WTC11 (cell line): ENCODE measurements at regions not wholly inside any gene's neighbourhood (a gene's known extent, or its start where the extent isn't known, plus 50 kb on each side); places are given as distances from the start of the nearest gene placed in this dataset.

ENCODE experiments used
- ATAC-seq: fragments of 200-7000 bp; cut with Tn5 transposase; 2 replicates; pipeline ENCODE4 v1.10.0; 2021; ENCODE audit warnings: mild to moderate bottlenecking, moderate library complexity
- CTCF ChIA-PET: fragments of 300-600 bp; sonication (Branson Sonifier 250); formaldehyde crosslinking; loops from one replicate; lab custom pipeline; 2021; ENCODE audit warnings: antibody characterized with exemption; lab: Charles Lee
- POLR2A ChIA-PET: fragments of 350-600 bp; sonication (Branson Sonifier 250); formaldehyde crosslinking; loops from one replicate; lab custom pipeline; 2021; ENCODE audit warnings: antibody characterized with exemption; lab: Charles Lee
- DNase-seq: peaks from one replicate; pipeline ENCODE4 v3.0.0; 2021; ENCODE audit warnings: low spot score
- H3K27ac Mint-ChIP-seq: 2 replicates; pipeline ENCODE4 v1.8.0; 2021; ENCODE audit warnings: mixed read lengths
- H3K27me3 Mint-ChIP-seq: 2 replicates; pipeline ENCODE4 v1.8.0; 2021; ENCODE audit warnings: low read depth, mild to moderate bottlenecking, moderate library complexity, mixed read lengths
- H3K36me3 Mint-ChIP-seq: 2 replicates; pipeline ENCODE4 v1.8.0; 2021; ENCODE audit warnings: mixed read lengths
- H3K4me1 Mint-ChIP-seq: 2 replicates; pipeline ENCODE4 v1.8.0; 2022; ENCODE audit warnings: mixed read lengths
- H3K4me3 Mint-ChIP-seq: 2 replicates; pipeline ENCODE4 v1.8.0; 2021; ENCODE audit warnings: mild to moderate bottlenecking, moderate library complexity, mixed read lengths
- H3K9me3 Mint-ChIP-seq: 2 replicates; pipeline ENCODE4 v1.8.0; 2021; ENCODE audit warnings: mixed read lengths
- GRHL2 ChIP-seq: fragments of 250-450 bp; sonication (Bioruptor Pico); IDR thresholded peaks from 2 replicates; pipeline ENCODE4 v1.8.0; 2022; ENCODE audit warnings: mild to moderate bottlenecking, moderate library complexity; ENCODE audit not compliant: insufficient replicate concordance, severe bottlenecking
- HMGA2 ChIP-seq: fragments of 250-450 bp; sonication (Bioruptor Pico); IDR thresholded peaks from 2 replicates; pipeline ENCODE4 v1.4.0; 2021; ENCODE audit warnings: mild to moderate bottlenecking, moderate library complexity
- JUN ChIP-seq: sonication (generic); formaldehyde crosslinking; IDR thresholded peaks from 2 replicates; pipeline ENCODE4 v1.8.0; 2023; ENCODE audit warnings: mild to moderate bottlenecking, missing genetic modification reagents
- MXD4 ChIP-seq: fragments of 250-450 bp; sonication (Bioruptor Pico); IDR thresholded peaks from 2 replicates; pipeline ENCODE4 v1.8.0; 2021; ENCODE audit warnings: mild to moderate bottlenecking, moderate library complexity, borderline replicate concordance
- NFYB ChIP-seq: sonication (generic); formaldehyde crosslinking; conservative IDR thresholded peaks from 2 replicates; pipeline ENCODE4 v1.8.0; 2022; ENCODE audit warnings: low read depth, missing genetic modification reagents
- NR3C1 ChIP-seq: sonication (generic); formaldehyde crosslinking; conservative IDR thresholded peaks from 2 replicates; pipeline ENCODE4 v1.8.1; 2023; ENCODE audit warnings: low read depth, mild to moderate bottlenecking, missing genetic modification reagents
- PRRX2 ChIP-seq: fragments of 250-450 bp; sonication (Bioruptor Pico); IDR thresholded peaks from 2 replicates; pipeline ENCODE4 v1.8.0; 2021; ENCODE audit warnings: mild to moderate bottlenecking
- SMAD4 ChIP-seq: sonication (generic); formaldehyde crosslinking; IDR thresholded peaks from 2 replicates; pipeline ENCODE4 v1.8.0; 2022; ENCODE audit warnings: mild to moderate bottlenecking, missing genetic modification reagents
- ZNF121 ChIP-seq: sonication (generic); formaldehyde crosslinking; IDR thresholded peaks from 2 replicates; pipeline ENCODE4 v1.8.0; 2023; ENCODE audit warnings: missing genetic modification reagents
- ZNF219 ChIP-seq: sonication (generic); formaldehyde crosslinking; IDR thresholded peaks from 2 replicates; pipeline ENCODE4 v1.8.0; 2023; ENCODE audit warnings: missing genetic modification reagents, mild to moderate bottlenecking, borderline replicate concordance
- ZNF263 ChIP-seq: sonication (generic); formaldehyde crosslinking; IDR thresholded peaks from 2 replicates; pipeline ENCODE4 v1.8.1; 2022; ENCODE audit warnings: low read depth, mild to moderate bottlenecking, moderate library complexity, missing genetic modification reagents
- ZNF423 ChIP-seq: fragments of 250-450 bp; sonication (Bioruptor Pico); IDR thresholded peaks from 2 replicates; pipeline ENCODE4 v2.1.2; 2022; ENCODE audit warnings: mild to moderate bottlenecking, moderate library complexity
- TF ChIP-seq, protein P1 (sequence below): sonication (generic); formaldehyde crosslinking; conservative IDR thresholded peaks from 2 replicates; pipeline ENCODE4 v1.8.1; 2023; ENCODE audit warnings: mild to moderate bottlenecking, low read depth, missing genetic modification reagents, moderate library complexity
- TF ChIP-seq, protein P2 (sequence below): fragments of 250-450 bp; sonication (Bioruptor Pico); IDR thresholded peaks from 2 replicates; pipeline ENCODE4 v2.1.2; 2022; ENCODE audit warnings: mild to moderate bottlenecking, moderate library complexity
- TF ChIP-seq, protein P3 (sequence below): fragments of 250-450 bp; sonication (Bioruptor Pico); IDR thresholded peaks from 2 replicates; pipeline ENCODE4 v1.9.0; 2021; ENCODE audit warnings: moderate library complexity, mild to moderate bottlenecking, inconsistent platforms, borderline replicate concordance
- TF ChIP-seq, protein P4 (sequence below): sonication (generic); formaldehyde crosslinking; IDR thresholded peaks from 2 replicates; pipeline ENCODE4 v1.8.0; 2022; ENCODE audit warnings: mild to moderate bottlenecking, missing genetic modification reagents
- TF ChIP-seq, protein P5 (sequence below): sonication (generic); formaldehyde crosslinking; IDR thresholded peaks from 2 replicates; pipeline ENCODE4 v1.8.1; 2023; ENCODE audit warnings: mild to moderate bottlenecking, missing genetic modification reagents, moderate library complexity
- TF ChIP-seq, protein P6 (sequence below): sonication (generic); formaldehyde crosslinking; IDR thresholded peaks from 2 replicates; pipeline ENCODE4 v1.8.1; 2023; ENCODE audit warnings: mild to moderate bottlenecking, missing genetic modification reagents
- TF ChIP-seq, protein P7 (sequence below): sonication (generic); formaldehyde crosslinking; IDR thresholded peaks from 2 replicates; pipeline ENCODE4 v1.8.0; 2022; ENCODE audit warnings: mild to moderate bottlenecking, missing genetic modification reagents

DNA sequence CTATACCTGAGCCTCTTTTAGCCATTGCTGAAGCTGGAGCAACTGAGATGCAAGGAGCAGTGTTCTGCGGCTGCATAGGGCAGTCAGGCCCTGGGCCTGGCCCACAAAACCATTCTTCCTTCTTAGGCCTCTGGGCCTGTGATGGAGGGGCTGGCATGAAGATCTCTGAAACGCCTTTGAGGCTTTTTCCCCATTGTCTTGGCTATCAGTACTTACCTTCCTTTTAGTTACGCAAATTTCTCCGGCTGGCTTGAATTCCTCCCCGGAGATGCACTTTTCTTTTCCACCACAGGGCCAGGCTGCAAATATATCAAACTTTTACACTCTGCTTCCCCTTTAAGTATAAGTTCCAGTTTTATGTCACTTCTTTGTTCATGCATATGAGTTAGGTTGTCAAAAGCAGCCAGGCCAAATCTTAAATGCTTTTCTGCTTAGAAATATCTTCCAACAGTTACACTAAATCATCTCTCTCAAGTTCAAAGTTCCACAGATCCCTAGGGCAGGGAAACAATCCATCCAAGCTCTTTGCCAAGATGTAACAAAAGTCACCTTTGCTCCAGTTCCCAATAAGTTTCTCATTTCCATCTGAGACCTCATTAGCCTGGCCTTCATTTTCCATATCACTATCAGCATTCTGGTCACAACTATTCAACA, 194.4 kb upstream of the PCDH7 start:
- no peak for DNase-seq
- Mint-ChIP-seq H3K27ac (no peak overlapping the region), H3K4me3 (no peak overlapping the region), H3K27me3 (no peaks in the 10 kb centered on the region)
- peak; percentile 87 for ATAC-seq
- TF ChIP-seq ZNF263 (CRISPR knock-in tag): no peak
- no peak for TF ChIP-seq ZNF121 (CRISPR knock-in tag)
- TF ChIP-seq HMGA2: no peak
- no peak for TF ChIP-seq SMAD4 (CRISPR knock-in tag)
- no peak for TF ChIP-seq PRRX2
- TF ChIP-seq, protein P1, sequence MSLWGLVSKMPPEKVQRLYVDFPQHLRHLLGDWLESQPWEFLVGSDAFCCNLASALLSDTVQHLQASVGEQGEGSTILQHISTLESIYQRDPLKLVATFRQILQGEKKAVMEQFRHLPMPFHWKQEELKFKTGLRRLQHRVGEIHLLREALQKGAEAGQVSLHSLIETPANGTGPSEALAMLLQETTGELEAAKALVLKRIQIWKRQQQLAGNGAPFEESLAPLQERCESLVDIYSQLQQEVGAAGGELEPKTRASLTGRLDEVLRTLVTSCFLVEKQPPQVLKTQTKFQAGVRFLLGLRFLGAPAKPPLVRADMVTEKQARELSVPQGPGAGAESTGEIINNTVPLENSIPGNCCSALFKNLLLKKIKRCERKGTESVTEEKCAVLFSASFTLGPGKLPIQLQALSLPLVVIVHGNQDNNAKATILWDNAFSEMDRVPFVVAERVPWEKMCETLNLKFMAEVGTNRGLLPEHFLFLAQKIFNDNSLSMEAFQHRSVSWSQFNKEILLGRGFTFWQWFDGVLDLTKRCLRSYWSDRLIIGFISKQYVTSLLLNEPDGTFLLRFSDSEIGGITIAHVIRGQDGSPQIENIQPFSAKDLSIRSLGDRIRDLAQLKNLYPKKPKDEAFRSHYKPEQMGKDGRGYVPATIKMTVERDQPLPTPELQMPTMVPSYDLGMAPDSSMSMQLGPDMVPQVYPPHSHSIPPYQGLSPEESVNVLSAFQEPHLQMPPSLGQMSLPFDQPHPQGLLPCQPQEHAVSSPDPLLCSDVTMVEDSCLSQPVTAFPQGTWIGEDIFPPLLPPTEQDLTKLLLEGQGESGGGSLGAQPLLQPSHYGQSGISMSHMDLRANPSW (CRISPR knock-in tag): no peak
- TF ChIP-seq, protein P2, sequence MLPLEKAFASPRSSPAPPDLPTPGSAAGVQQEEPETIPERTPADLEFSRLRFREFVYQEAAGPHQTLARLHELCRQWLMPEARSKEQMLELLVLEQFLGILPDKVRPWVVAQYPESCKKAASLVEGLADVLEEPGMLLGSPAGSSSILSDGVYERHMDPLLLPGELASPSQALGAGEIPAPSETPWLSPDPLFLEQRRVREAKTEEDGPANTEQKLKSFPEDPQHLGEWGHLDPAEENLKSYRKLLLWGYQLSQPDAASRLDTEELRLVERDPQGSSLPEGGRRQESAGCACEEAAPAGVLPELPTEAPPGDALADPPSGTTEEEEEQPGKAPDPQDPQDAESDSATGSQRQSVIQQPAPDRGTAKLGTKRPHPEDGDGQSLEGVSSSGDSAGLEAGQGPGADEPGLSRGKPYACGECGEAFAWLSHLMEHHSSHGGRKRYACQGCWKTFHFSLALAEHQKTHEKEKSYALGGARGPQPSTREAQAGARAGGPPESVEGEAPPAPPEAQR (CRISPR knock-in tag): no peak
- no peak for TF ChIP-seq JUN (CRISPR knock-in tag)
- TF ChIP-seq, all 79 proteins: peak for 0
- ChIA-PET CTCF (no interaction called here), POLR2A (no interaction called here)
- H3K9me3 Mint-ChIP-seq: peaks cover 33% of the 10 kb centered on the region
- peaks cover 24% of the 10 kb centered on the region for H3K36me3 Mint-ChIP-seq
- peaks cover 14% of the 10 kb centered on the region for H3K4me1 Mint-ChIP-seq

DNA sequence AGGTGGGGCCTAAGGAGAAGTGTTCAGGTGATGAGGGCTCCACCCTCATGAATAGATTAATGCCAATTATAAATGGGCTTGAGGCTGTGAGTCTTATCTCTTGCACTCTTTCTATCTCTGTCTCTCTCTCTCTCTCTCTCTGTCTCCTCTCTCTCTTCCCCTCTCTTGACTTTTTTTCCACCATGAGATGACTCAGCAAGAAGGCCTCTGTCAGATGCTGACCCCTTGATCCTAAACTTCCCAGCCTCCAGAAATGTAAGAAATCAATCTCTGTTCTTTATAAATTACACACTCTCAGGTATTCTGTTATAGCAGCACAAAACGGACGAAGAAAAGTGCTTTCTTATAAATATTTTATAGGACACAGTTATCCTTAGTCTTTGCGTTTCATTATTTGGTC, 184.9 kb upstream of the PCDH7 start:
- no peaks in the 10 kb centered on the region for H3K27me3 Mint-ChIP-seq
- H3K4me1 Mint-ChIP-seq: no peaks in the 10 kb centered on the region
- TF ChIP-seq GRHL2 (no peak), NFYB (CRISPR knock-in tag) (no peak), ZNF423 (CRISPR knock-in tag) (no peak), HMGA2 (no peak), ZNF219 (CRISPR knock-in tag) (no peak)
- TF ChIP-seq, protein P2 (CRISPR knock-in tag): no peak
- TF ChIP-seq, protein P3, sequence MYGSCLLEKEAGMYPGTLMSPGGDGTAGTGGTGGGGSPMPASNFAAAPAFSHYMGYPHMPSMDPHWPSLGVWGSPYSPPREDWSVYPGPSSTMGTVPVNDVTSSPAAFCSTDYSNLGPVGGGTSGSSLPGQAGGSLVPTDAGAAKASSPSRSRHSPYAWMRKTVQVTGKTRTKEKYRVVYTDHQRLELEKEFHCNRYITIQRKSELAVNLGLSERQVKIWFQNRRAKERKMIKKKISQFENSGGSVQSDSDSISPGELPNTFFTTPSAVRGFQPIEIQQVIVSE (CRISPR knock-in tag): no peak
- TF ChIP-seq, protein P4, sequence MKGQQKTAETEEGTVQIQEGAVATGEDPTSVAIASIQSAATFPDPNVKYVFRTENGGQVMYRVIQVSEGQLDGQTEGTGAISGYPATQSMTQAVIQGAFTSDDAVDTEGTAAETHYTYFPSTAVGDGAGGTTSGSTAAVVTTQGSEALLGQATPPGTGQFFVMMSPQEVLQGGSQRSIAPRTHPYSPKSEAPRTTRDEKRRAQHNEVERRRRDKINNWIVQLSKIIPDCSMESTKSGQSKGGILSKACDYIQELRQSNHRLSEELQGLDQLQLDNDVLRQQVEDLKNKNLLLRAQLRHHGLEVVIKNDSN (CRISPR knock-in tag): no peak
- DNase-seq (no peak), ATAC-seq (no peak)
- H3K36me3 Mint-ChIP-seq: no peaks in the 10 kb centered on the region
- POLR2A ChIA-PET: no interaction called here
- no peak overlapping the region for H3K4me3 Mint-ChIP-seq
- no peaks in the 10 kb centered on the region for H3K9me3 Mint-ChIP-seq
- CTCF ChIA-PET: no interaction called here
- H3K27ac Mint-ChIP-seq: no peak overlapping the region

DNA sequence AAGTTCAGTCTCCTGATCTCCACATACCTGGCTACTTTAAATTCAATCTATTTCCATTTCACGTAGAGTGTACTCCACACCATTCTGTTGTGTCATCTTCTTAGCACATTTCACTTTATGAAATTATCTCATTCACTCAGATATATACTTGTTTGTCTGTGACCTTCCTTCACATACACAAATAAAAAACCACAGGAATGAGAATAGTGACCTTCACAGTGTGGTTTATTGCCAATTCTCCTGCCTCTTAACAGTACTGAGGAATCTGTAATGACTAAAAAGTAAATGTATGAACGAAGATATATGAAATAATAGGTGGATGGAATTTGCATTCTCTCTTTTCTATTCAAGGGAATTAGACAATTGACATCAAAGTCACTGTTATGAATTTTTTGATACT, 183.9 kb upstream of the PCDH7 start:
- CTCF ChIA-PET: no interaction called here
- H3K4me1 Mint-ChIP-seq: no peaks in the 10 kb centered on the region
- H3K4me3 Mint-ChIP-seq: no peak overlapping the region
- no peak overlapping the region for H3K27ac Mint-ChIP-seq
- no peaks in the 10 kb centered on the region for H3K36me3 Mint-ChIP-seq
- no peaks in the 10 kb centered on the region for H3K27me3 Mint-ChIP-seq
- POLR2A ChIA-PET: no interaction called here
- ATAC-seq: no peak
- no peaks in the 10 kb centered on the region for H3K9me3 Mint-ChIP-seq
- no peak for DNase-seq
- TF ChIP-seq, protein P5, sequence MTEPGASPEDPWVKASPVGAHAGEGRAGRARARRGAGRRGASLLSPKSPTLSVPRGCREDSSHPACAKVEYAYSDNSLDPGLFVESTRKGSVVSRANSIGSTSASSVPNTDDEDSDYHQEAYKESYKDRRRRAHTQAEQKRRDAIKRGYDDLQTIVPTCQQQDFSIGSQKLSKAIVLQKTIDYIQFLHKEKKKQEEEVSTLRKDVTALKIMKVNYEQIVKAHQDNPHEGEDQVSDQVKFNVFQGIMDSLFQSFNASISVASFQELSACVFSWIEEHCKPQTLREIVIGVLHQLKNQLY: no peak
- TF ChIP-seq, protein P6, sequence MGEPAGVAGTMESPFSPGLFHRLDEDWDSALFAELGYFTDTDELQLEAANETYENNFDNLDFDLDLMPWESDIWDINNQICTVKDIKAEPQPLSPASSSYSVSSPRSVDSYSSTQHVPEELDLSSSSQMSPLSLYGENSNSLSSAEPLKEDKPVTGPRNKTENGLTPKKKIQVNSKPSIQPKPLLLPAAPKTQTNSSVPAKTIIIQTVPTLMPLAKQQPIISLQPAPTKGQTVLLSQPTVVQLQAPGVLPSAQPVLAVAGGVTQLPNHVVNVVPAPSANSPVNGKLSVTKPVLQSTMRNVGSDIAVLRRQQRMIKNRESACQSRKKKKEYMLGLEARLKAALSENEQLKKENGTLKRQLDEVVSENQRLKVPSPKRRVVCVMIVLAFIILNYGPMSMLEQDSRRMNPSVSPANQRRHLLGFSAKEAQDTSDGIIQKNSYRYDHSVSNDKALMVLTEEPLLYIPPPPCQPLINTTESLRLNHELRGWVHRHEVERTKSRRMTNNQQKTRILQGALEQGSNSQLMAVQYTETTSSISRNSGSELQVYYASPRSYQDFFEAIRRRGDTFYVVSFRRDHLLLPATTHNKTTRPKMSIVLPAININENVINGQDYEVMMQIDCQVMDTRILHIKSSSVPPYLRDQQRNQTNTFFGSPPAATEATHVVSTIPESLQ (CRISPR knock-in tag): no peak
- TF ChIP-seq NR3C1 (CRISPR knock-in tag): no peak
- no peak for TF ChIP-seq GRHL2
- TF ChIP-seq, protein P7, sequence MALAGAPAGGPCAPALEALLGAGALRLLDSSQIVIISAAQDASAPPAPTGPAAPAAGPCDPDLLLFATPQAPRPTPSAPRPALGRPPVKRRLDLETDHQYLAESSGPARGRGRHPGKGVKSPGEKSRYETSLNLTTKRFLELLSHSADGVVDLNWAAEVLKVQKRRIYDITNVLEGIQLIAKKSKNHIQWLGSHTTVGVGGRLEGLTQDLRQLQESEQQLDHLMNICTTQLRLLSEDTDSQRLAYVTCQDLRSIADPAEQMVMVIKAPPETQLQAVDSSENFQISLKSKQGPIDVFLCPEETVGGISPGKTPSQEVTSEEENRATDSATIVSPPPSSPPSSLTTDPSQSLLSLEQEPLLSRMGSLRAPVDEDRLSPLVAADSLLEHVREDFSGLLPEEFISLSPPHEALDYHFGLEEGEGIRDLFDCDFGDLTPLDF: no peak
- no peak for TF ChIP-seq PRRX2
- no peak for TF ChIP-seq MXD4 (CRISPR knock-in tag)
